NB4 (cell line): ENCODE measurements at regions not wholly inside any gene's neighbourhood (a gene's known extent, or its start where the extent isn't known, plus 50 kb on each side); places are given as distances from the start of the nearest gene placed in this dataset.

Experiments used
- DNase-seq: peaks from one replicate; pipeline ENCODE4 v3.0.0; 2010; ENCODE audit warnings: low read depth
- H3K4me3 ChIP-seq: one replicate; pipeline ENCODE4 v1.5.1; 2011; ENCODE audit warnings: mild to moderate bottlenecking, low read depth, low read length, moderate library complexity
- MYC ChIP-seq: IDR thresholded peaks from 2 replicates; pipeline ENCODE4 v1.6.1; 2011; ENCODE audit warnings: low read depth, low read length
- POLR2A ChIP-seq: IDR thresholded peaks from 2 replicates; pipeline ENCODE4 v1.6.1; 2011; ENCODE audit warnings: mild to moderate bottlenecking; ENCODE audit not compliant: insufficient read length; ENCODE audit errors: extremely low read depth
- TF ChIP-seq, protein P1 (sequence below): IDR thresholded peaks from one replicate; pipeline ENCODE4 v1.5.1; 2012; ENCODE audit warnings: low read depth, low read length
- TF ChIP-seq, protein P2 (sequence below): IDR thresholded peaks from 2 replicates; pipeline ENCODE4 v1.6.1; 2011; ENCODE audit warnings: low read depth, low read length

DNA sequence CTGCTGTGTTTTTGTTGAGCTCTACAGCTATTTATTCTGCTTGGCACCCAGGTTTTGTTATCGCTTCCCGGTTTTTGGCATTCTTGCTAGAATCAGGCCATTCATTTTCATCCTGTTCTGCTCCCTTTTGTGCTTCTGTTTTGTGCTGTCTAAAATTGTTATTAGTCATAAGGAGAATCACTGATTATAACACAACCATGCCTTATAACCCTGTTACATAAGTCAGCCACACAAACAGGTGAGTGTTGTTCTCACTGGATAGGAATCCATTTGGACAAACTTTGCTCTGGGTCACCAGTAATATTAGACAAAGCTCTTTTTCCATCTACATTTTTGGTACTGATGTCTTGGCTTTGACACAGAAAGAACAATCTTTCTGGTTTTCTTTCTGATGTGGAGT is 622.8 kb downstream of the PSAT1 start:
- TF ChIP-seq MYC (no peak), POLR2A (no peak)
- TF ChIP-seq, protein P1, sequence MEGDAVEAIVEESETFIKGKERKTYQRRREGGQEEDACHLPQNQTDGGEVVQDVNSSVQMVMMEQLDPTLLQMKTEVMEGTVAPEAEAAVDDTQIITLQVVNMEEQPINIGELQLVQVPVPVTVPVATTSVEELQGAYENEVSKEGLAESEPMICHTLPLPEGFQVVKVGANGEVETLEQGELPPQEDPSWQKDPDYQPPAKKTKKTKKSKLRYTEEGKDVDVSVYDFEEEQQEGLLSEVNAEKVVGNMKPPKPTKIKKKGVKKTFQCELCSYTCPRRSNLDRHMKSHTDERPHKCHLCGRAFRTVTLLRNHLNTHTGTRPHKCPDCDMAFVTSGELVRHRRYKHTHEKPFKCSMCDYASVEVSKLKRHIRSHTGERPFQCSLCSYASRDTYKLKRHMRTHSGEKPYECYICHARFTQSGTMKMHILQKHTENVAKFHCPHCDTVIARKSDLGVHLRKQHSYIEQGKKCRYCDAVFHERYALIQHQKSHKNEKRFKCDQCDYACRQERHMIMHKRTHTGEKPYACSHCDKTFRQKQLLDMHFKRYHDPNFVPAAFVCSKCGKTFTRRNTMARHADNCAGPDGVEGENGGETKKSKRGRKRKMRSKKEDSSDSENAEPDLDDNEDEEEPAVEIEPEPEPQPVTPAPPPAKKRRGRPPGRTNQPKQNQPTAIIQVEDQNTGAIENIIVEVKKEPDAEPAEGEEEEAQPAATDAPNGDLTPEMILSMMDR, result no peak
- TF ChIP-seq, protein P2, sequence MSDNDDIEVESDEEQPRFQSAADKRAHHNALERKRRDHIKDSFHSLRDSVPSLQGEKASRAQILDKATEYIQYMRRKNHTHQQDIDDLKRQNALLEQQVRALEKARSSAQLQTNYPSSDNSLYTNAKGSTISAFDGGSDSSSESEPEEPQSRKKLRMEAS, result no peak
- no peak for DNase-seq
- no peak overlapping the region for H3K4me3 ChIP-seq

DNA sequence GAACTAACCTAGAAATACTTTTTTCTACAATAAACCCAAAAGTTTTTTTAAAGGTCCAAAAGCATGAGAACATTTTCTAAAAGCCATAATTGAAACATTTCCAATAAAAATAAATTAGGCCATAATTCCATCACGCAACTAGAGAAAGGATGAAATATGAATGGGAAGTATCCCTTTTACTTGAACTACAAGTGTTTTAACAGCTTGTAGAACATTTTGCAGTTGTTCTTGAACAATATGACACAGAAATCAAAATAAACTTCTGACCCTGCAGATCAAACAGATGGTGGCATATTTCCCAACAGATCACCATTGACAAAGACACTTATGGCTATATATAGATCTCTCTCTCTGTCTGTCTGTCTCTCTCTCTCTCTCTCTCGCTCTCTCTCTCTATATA is 624.4 kb downstream of the PSAT1 start:
- TF ChIP-seq, protein P1, result no peak
- TF ChIP-seq MYC, result no peak
- DNase-seq, result no peak

DNA sequence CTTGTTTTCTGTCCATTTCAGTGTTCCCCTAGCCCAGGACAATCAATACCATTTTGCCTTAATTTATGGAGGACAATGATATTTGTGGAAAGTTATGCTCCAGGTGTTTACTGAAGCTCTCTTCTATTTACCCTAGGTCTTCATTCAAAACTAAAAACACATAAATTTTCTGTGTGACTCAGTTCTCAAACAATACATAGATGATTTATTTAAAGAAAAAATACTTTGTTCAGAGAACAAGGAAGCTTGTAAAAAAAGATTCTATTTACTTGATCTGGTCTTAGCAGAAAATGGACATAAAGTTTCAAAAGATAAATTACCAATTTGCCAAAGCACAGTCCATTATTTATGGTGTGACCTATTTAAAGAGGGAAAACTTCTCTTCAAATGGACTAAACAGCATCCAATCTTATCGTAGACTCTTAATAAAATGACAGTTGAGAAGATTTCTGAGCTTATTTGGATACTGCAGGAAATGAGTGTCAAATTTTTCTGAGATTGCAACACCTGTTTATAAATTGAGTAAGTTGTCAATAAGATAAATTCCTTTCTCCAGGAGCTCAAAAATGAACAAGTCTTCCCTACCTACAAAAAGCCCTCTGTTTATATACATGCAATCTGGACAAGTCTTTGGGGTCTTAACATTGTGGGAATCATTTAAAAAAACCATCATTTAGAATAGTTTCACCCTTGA is 627.2 kb downstream of the PSAT1 start:
- TF ChIP-seq, protein P2, result no peak
- TF ChIP-seq POLR2A (no peak), MYC (no peak)
- TF ChIP-seq, protein P1, result no peak

More for the DNA sequence above, 624.4 kb downstream of the PSAT1 start:
- H3K4me3 ChIP-seq, result no peak overlapping the region

DNA sequence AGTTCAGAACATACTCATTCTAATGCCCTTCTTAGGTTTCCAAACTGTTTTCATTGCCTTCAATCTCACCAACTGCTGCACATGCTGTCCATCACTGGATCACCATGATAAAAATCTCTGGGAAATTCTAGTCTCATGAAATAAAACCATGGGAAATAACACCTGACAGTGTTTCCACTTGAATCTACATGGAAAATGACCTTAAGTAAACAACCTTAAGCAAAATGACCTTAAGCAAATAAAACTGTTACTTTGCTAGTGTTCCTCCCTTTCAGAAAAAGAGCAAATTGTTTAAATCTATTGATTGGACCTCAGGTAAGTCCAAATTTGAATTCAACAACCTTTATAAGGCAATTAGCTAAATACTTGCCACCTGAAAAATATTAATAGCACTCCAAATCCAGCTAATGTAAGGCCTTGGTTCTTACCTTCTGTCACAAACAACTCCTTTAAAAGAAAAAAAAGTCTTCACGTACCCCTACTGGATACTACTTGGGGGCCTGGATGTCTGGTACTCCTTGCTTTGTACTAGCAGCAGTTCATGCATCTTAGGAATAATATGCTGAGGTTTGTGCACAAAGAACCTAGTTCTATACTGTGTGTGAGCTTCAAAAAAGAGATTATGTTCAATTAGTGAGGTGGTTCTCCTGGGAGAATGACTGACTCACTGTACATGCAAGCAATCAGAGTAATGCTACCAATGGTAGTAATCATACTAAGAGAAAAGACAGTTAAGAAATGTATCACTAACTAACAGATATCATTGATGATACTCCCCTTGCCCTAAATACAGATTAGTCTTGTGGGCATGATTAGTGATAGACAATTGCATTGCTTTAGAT is 630.4 kb downstream of the PSAT1 start:
- DNase-seq, result no peak
- no peak overlapping the region for H3K4me3 ChIP-seq
- no peak for TF ChIP-seq POLR2A
- TF ChIP-seq MYC, result no peak
- TF ChIP-seq, protein P1, result no peak
- TF ChIP-seq, protein P2, result no peak

More for the DNA sequence above, 627.2 kb downstream of the PSAT1 start:
- DNase-seq, result no peak
- H3K4me3 ChIP-seq, result no peak overlapping the region

DNA sequence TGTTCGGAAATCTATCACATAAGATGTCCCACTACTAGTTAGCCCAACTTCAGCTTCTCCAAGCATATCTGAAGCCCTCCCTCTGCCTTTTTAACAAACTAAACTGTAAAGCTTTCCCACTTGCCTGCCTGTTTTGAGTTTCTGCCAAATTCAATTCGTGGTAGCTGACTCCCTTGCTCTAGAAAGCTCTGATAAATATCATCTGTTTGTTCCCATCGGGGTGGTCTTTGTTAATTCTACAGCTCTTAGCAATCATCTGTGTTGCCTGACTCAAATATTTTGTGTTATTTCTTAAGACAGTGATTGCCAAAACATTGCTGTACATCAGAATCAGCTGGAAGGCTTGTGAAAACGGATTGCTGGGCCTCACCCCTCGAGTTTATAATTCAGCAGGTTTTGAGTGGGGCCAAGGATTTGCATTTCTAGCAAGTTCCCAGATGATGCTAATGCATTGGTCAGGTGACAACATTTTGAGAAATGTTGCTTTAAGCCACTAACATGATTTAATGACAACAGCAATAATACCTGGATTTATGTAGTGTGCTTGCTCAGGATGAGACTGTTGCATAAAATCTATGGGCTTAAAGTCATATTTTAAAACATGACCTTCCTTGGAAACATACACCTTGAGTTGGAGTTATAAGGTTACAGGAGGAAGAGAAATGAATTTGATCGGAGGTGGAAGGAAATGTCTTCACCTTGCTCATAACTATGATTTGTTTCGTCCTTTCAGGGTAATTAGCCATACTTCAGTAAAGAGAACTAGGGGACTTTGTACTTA is 631.9 kb downstream of the PSAT1 start:
- TF ChIP-seq, protein P1, result no peak
- TF ChIP-seq, protein P2, result no peak
- no peak for TF ChIP-seq MYC
- no peak for TF ChIP-seq POLR2A
- no peak overlapping the region for H3K4me3 ChIP-seq
- DNase-seq, result no peak
